SU-DHL-6 (cell line): ENCODE measurements at regions not wholly inside any gene's neighbourhood (a gene's known extent, or its start where the extent isn't known, plus 50 kb on each side); places are given as distances from the start of the nearest gene placed in this dataset.

Experiments
- H2AFZ ChIP-seq: fragments of 200-600 bp; sonication (generic); 2 replicates; pipeline ENCODE4 v1.6.1; 2014; ENCODE audit warnings: low read depth, mild to moderate bottlenecking, moderate library complexity, mixed read lengths, antibody characterized with exemption, low read length; ENCODE audit not compliant: severe bottlenecking
- H3F3A ChIP-seq: fragments of 200-600 bp; shearing (Covaris generic); 2 replicates; pipeline ENCODE4 v1.6.0; 2016; ENCODE audit warnings: antibody characterized with exemption, mild to moderate bottlenecking; ENCODE audit not compliant: insufficient read depth
- H3K27ac ChIP-seq: fragments of 200-600 bp; sonication (generic); 2 replicates; pipeline ENCODE4 v1.5.1; 2016; ENCODE audit warnings: low read depth, mild to moderate bottlenecking, low read length, moderate library complexity, mixed read lengths
- H3K27me3 ChIP-seq: fragments of 200-600 bp; sonication (generic), shearing (Covaris generic); 2 replicates; pipeline ENCODE4 v1.6.0; 2014; ENCODE audit warnings: mild to moderate bottlenecking, low read length
- H3K36me3 ChIP-seq: fragments of 200-600 bp; sonication (generic); 2 replicates; pipeline ENCODE4 v1.6.1; 2014; ENCODE audit warnings: mild to moderate bottlenecking, low read length, mixed read lengths
- H3K4me2 ChIP-seq: fragments of 300-600, 200-600 bp; shearing (Covaris generic), sonication (generic); 2 replicates; pipeline ENCODE4 v1.6.0; 2014; ENCODE audit warnings: low read length, low read depth, mild to moderate bottlenecking; ENCODE audit not compliant: poor library complexity, severe bottlenecking
- H3K4me3 ChIP-seq: fragments of 200-600 bp; sonication (generic); 2 replicates; pipeline ENCODE4 v1.5.1; 2014; ENCODE audit warnings: antibody characterized with exemption, low read length, mild to moderate bottlenecking, mixed read lengths; ENCODE audit not compliant: insufficient read depth, poor library complexity, severe bottlenecking
- H3K79me2 ChIP-seq: fragments of 200-600 bp; sonication (generic); 2 replicates; pipeline ENCODE4 v1.6.1; 2014; ENCODE audit warnings: mild to moderate bottlenecking, low read length, moderate library complexity; ENCODE audit not compliant: insufficient read depth
- H3K9ac ChIP-seq: fragments of 200-600 bp; sonication (generic); 2 replicates; pipeline ENCODE4 v1.7.0; 2014; ENCODE audit warnings: mild to moderate bottlenecking, low read length
- H3K9me2 ChIP-seq: fragments of 200-600 bp; sonication (generic); replicated peaks from 2 replicates; pipeline ENCODE4 v1.6.1; 2014; ENCODE audit warnings: low read length; ENCODE audit not compliant: insufficient read depth
- H3K9me3 ChIP-seq: fragments of 200-600 bp; sonication (generic); 2 replicates; pipeline ENCODE4 v1.6.1; 2014; ENCODE audit warnings: low read length, mixed read lengths; ENCODE audit not compliant: insufficient read depth
- H4K20me1 ChIP-seq: fragments of 200-600 bp; sonication (generic); 2 replicates; pipeline ENCODE4 v1.6.1; 2014; ENCODE audit warnings: low read depth, mild to moderate bottlenecking, antibody characterized with exemption, low read length, moderate library complexity, mixed read lengths
- EZH2phosphoT487 ChIP-seq: fragments of 200-600 bp; sonication (generic), shearing (Covaris generic); conservative IDR thresholded peaks from 2 replicates; pipeline ENCODE4 v1.6.1; 2018; ENCODE audit warnings: mild to moderate bottlenecking, antibody characterized with exemption, low read length, moderate library complexity, mixed read lengths
- TF ChIP-seq, protein P1 (sequence below): fragments of 200-600 bp; sonication (generic); IDR thresholded peaks from one replicate; pipeline ENCODE4 v1.5.1; 2017; ENCODE audit warnings: antibody characterized with exemption, mild to moderate bottlenecking, low read length, moderate library complexity; ENCODE audit not compliant: insufficient read depth, poor library complexity, severe bottlenecking

DNA sequence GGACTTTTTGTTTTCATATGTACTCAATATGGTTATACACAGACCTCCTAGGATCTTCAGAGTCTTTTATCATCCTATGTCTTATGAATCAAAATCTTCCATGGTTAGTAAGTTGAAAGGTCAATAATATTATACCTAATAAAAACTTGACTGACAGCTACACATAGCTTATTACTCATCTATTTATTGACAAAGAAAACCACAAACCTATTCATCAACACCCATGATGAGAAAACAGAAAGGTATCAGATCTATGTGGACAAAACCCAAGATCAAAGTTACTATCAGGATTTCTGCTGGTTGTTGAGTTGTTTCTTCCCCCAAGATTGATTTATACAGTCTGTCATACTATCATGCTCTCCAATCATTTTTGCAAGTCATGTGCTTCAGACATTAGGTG is 460.1 kb upstream of the MANEA start:
- no peak overlapping the region for H2AFZ ChIP-seq
- no peak for TF ChIP-seq EZH2phosphoT487
- TF ChIP-seq, protein P1, sequence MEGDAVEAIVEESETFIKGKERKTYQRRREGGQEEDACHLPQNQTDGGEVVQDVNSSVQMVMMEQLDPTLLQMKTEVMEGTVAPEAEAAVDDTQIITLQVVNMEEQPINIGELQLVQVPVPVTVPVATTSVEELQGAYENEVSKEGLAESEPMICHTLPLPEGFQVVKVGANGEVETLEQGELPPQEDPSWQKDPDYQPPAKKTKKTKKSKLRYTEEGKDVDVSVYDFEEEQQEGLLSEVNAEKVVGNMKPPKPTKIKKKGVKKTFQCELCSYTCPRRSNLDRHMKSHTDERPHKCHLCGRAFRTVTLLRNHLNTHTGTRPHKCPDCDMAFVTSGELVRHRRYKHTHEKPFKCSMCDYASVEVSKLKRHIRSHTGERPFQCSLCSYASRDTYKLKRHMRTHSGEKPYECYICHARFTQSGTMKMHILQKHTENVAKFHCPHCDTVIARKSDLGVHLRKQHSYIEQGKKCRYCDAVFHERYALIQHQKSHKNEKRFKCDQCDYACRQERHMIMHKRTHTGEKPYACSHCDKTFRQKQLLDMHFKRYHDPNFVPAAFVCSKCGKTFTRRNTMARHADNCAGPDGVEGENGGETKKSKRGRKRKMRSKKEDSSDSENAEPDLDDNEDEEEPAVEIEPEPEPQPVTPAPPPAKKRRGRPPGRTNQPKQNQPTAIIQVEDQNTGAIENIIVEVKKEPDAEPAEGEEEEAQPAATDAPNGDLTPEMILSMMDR, result no peak
- H3K27ac ChIP-seq, result no peak overlapping the region
- no peak overlapping the region for H3K9ac ChIP-seq
- no peak overlapping the region for H3K4me3 ChIP-seq
- H4K20me1 ChIP-seq, result no peaks in the 10 kb centered on the region
- no peaks in the 10 kb centered on the region for H3K27me3 ChIP-seq
- no peaks in the 10 kb centered on the region for H3K79me2 ChIP-seq
- H3K4me2 ChIP-seq, result no peak overlapping the region
- H3K9me3 ChIP-seq, result no peaks in the 10 kb centered on the region
- H3K36me3 ChIP-seq, result no peaks in the 10 kb centered on the region
- H3F3A ChIP-seq, result no peaks in the 10 kb centered on the region
- no peaks in the 10 kb centered on the region for H3K9me2 ChIP-seq

DNA sequence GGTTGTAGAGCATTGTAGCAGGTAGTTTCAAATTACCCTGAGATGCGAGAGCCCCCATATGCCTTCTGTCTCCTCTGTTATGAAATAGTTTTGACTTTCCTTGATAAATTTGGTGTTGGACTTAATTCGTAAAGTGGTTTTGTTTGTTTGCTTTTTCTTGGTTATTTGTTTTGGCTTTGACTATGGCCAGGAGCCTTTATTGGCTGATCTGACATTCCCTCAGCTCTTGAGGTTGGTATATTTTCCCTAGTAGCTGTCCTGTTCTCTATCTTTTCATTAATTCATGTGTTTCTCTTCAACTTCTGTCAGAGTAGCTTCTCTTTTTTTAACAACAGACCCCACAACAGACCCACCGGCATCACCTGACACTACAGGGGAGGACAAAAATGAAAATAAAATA is 457.4 kb upstream of the MANEA start:
- no peaks in the 10 kb centered on the region for H3K27me3 ChIP-seq
- H2AFZ ChIP-seq, result no peak overlapping the region
- no peak overlapping the region for H3K4me2 ChIP-seq

DNA sequence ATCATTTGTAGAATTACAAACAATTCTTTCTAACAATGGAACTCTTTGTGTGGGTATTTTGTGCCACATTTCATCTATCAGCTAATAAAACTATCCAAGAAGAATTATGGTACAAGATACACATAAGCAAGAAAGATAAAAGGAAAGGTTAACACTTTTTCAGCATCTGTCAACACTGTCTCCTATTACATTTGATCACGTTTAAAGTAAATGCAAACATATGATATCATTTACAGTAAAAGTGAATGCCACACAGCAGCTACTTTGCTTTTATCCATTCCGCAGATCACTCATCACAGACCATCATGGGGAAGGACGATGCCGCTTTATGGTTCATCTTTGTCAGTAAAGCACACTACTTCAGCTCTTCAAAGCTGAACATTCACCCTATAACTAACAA is 456.4 kb upstream of the MANEA start:
- no peaks in the 10 kb centered on the region for H4K20me1 ChIP-seq
- no peaks in the 10 kb centered on the region for H3K9me3 ChIP-seq
- no peak overlapping the region for H3K9ac ChIP-seq
- no peak for TF ChIP-seq EZH2phosphoT487
- TF ChIP-seq, protein P1, result no peak
- H3K4me2 ChIP-seq, result no peak overlapping the region
- no peaks in the 10 kb centered on the region for H3K27me3 ChIP-seq
- H3K36me3 ChIP-seq, result no peaks in the 10 kb centered on the region
- H3K4me3 ChIP-seq, result no peak overlapping the region
- no peak overlapping the region for H2AFZ ChIP-seq
- H3K27ac ChIP-seq, result no peak overlapping the region
- H3F3A ChIP-seq, result no peaks in the 10 kb centered on the region
- no peaks in the 10 kb centered on the region for H3K9me2 ChIP-seq
- H3K79me2 ChIP-seq, result no peaks in the 10 kb centered on the region

More for the DNA sequence above, 457.4 kb upstream of the MANEA start:
- Histone ChIP-seq H3K27ac (no peak overlapping the region), H3K9ac (no peak overlapping the region), H3K9me3 (no peaks in the 10 kb centered on the region), H3K79me2 (no peaks in the 10 kb centered on the region), H3K4me3 (no peak overlapping the region), H3K36me3 (no peaks in the 10 kb centered on the region), H4K20me1 (no peaks in the 10 kb centered on the region), H3K9me2 (no peaks in the 10 kb centered on the region), H3F3A (no peaks in the 10 kb centered on the region)
- no peak for TF ChIP-seq EZH2phosphoT487
- TF ChIP-seq, protein P1, result no peak
